Thyroid gland (tissue), 4 donors: ENCODE measurements at regions not wholly inside any gene's neighbourhood (a gene's known extent, or its start where the extent isn't known, plus 50 kb on each side); places are given as distances from the start of the nearest gene placed in this dataset.

Experiments
- CTCF ChIP-seq, 6 experiments: fragments of 200-600 bp in 3 of 6; fragments of 450-650 bp in 3 of 6; sonication (generic) in 3 of 6; IDR thresholded peaks; one replicate each; pipeline ENCODE4 v1.5.1; 2016 to 2019; ENCODE audit warnings: antibody characterized with exemption in 6 of 6, mild to moderate bottlenecking in 2 of 6, inconsistent platforms in 1 of 6, moderate library complexity in 1 of 6
- POLR2A ChIP-seq, 2 donors: fragments of 450-650 bp; IDR thresholded peaks; one replicate each; pipeline ENCODE4 v1.6.1; 2017; ENCODE audit warnings: antibody characterized with exemption in 2 of 2, mild to moderate bottlenecking in 2 of 2, moderate library complexity in 1 of 2

- no peak for TF ChIP-seq CTCF (IDR thresholded peaks at IDR 0.05)
- TF ChIP-seq POLR2A (IDR thresholded peaks at IDR 0.05) = no peak
Measured at GRCh38 chr2:160742667-160743066, 249.1 kb upstream of the RBMS1 start.
